SJCRH30 (cell line): ENCODE measurements at regions not wholly inside any gene's neighbourhood (a gene's known extent, or its start where the extent isn't known, plus 50 kb on each side); places are given as distances from the start of the nearest gene placed in this dataset.

Experiments
- DNase-seq, 2 experiments: peaks; one replicate each; pipeline ENCODE4 v3.0.0-alpha.2; 2015 to 2020
- H3K27ac ChIP-seq: fragments of 250-450 bp; sonication (Bioruptor Pico); 2 replicates; pipeline ENCODE4 v1.5.1; 2020; ENCODE audit warnings: mild to moderate bottlenecking, moderate library complexity
- H3K27me3 ChIP-seq: fragments of 250-450 bp; sonication (Bioruptor Pico); 2 replicates; pipeline ENCODE4 v1.5.1; 2020; ENCODE audit warnings: mild to moderate bottlenecking, moderate library complexity
- H3K36me3 ChIP-seq: fragments of 250-450 bp; sonication (Bioruptor Pico); 2 replicates; pipeline ENCODE4 v1.5.1; 2020; ENCODE audit warnings: mild to moderate bottlenecking, moderate library complexity
- H3K4me1 ChIP-seq: fragments of 250-450 bp; sonication (Bioruptor Pico); 2 replicates; pipeline ENCODE4 v1.5.1; 2020; ENCODE audit warnings: mild to moderate bottlenecking, moderate library complexity
- H3K4me3 ChIP-seq: fragments of 250-450 bp; sonication (Bioruptor Pico); 2 replicates; pipeline ENCODE4 v1.5.1; 2020; ENCODE audit warnings: mild to moderate bottlenecking, moderate library complexity
- H3K9me3 ChIP-seq: fragments of 250-450 bp; sonication (Bioruptor Pico); replicated peaks from 2 replicates; pipeline ENCODE4 v1.5.1; 2020; ENCODE audit warnings: mild to moderate bottlenecking, moderate library complexity

DNA sequence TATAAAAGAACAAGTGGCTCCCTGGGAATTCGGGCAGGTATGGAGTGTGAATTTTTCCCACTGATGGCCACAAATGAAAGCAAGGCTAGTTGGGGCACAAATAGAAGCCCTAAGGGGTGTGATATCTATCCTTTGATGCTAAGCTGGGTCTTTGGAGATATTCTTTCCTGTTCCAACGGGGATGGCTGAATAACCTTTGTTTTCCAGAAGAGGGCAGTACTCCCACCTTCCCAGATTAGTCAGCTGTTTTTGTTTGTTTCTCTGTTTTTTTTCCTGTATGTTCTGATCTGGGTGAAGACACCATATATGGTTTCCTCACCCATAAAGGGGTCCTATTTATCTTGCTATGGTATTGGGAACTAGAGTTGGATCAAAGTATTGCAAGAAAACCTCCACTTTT lies 947.7 kb upstream of the SORCS1 start:
- H3K9me3 ChIP-seq: no peaks in the 10 kb centered on the region
- H3K36me3 ChIP-seq: no peaks in the 10 kb centered on the region
- H3K27ac ChIP-seq: no peak overlapping the region
- no peaks in the 10 kb centered on the region for H3K27me3 ChIP-seq
- H3K4me3 ChIP-seq: no peak overlapping the region
- DNase-seq: peak in 1 of 2 experiments; percentile 30
- no peaks in the 10 kb centered on the region for H3K4me1 ChIP-seq

- no peak overlapping the region for H3K27ac ChIP-seq
- no peaks in the 10 kb centered on the region for H3K9me3 ChIP-seq
- no peak for DNase-seq
- H3K4me1 ChIP-seq: no peaks in the 10 kb centered on the region
- no peaks in the 10 kb centered on the region for H3K36me3 ChIP-seq
- H3K4me3 ChIP-seq: no peak overlapping the region
- H3K27me3 ChIP-seq: no peaks in the 10 kb centered on the region
Measured at GRCh38 chr10:108104551-108105156, 940.1 kb upstream of the SORCS1 start.

- Histone ChIP-seq H3K4me1 (no peaks in the 10 kb centered on the region), H3K9me3 (no peaks in the 10 kb centered on the region), H3K4me3 (no peak overlapping the region), H3K27ac (no peak overlapping the region), H3K36me3 (no peaks in the 10 kb centered on the region), H3K27me3 (no peaks in the 10 kb centered on the region)
- no peak for DNase-seq
Measured at GRCh38 chr10:108097258-108097657, 932.8 kb upstream of the SORCS1 start.

DNA sequence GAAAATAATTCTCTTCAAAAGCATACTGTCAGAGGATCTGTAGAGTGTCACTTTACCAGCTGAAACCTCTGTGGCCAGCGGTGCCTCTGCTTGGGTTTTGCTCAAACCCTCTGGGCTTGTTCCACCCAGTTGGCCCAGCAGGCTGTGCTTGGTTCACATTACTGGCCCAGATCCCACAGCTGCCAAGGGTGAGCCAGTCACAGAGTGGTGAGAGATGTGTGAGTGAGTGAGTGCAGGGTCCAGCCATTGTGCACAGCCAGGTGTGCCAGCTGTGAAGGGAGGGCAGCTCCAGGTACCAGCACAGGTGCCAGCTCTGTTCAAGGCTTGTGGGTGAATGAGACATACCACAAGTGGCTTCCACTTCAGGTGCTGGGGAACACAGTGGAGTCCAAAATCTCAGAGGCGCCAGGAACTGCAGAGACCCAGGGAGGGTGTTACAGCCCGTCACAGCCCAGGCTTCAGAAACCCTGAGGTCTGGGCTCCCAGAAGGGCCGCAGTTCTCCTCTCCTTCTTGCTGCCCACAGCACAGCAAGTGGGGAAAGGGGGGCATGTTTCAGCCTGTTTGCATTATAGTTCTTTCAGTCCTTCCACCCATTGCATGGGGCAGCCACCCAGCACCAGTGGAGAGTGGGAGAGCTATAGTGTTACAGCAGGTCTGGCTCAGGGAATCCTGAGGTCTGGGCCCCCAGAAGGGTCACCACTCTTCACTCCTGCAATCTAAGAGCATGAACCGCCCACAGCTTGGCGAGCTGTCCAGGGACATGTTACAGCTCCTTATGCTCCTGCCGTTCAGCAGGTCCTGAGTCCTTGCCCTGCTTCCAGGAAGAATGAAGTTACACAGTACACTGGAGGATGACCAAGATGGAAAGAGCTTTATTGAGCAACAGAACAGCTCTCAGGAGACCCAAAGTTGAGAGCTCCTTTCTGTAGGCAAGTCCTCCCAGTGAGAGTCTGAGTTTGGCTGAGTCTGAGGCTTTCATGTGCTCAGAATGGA lies 931.7 kb upstream of the SORCS1 start:
- Histone ChIP-seq H3K4me3 (no peak overlapping the region), H3K27me3 (no peaks in the 10 kb centered on the region), H3K36me3 (no peaks in the 10 kb centered on the region)

GRCh38 chr10:108090476-108091215 lies 926.1 kb upstream of the SORCS1 start:
- no peaks in the 10 kb centered on the region for H3K4me1 ChIP-seq
- no peaks in the 10 kb centered on the region for H3K27me3 ChIP-seq
- no peak overlapping the region for H3K4me3 ChIP-seq
- no peak for DNase-seq
- H3K27ac ChIP-seq: no peak overlapping the region
- H3K36me3 ChIP-seq: no peaks in the 10 kb centered on the region
- no peaks in the 10 kb centered on the region; the same call in 1 of the 2 replicates for H3K9me3 ChIP-seq

More for the DNA sequence above, 931.7 kb upstream of the SORCS1 start:
- no peaks in the 10 kb centered on the region for H3K4me1 ChIP-seq
- DNase-seq: no peak
- H3K27ac ChIP-seq: no peak overlapping the region
- H3K9me3 ChIP-seq: no peaks in the 10 kb centered on the region

DNA sequence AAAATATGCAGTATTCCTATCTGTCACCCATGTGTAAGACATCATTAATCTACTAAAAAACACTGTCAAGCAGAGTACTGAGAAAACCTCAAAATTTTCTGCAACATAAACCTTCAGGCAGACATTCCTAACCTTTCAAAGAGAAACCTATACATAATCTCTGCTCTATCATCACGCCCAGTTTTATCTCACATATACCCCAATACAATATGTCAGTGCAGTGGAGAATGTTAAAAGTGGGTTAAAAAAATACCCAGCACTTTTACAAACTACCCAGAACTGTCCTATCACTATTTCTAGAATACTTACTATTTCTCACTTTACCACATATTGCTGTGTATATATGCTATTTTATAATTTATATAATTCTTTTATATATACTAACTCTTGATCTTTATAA lies 922.0 kb upstream of the SORCS1 start:
- Histone ChIP-seq H3K4me1 (no peaks in the 10 kb centered on the region), H3K27me3 (no peaks in the 10 kb centered on the region), H3K9me3 (no peaks in the 10 kb centered on the region; the same call in 1 of the 2 replicates)

GRCh38 chr10:108082596-108082995 lies 918.1 kb upstream of the SORCS1 start:
- no peak overlapping the region for H3K27ac ChIP-seq
- no peaks in the 10 kb centered on the region for H3K9me3 ChIP-seq
- no peaks in the 10 kb centered on the region for H3K27me3 ChIP-seq
- no peaks in the 10 kb centered on the region for H3K4me1 ChIP-seq
- no peaks in the 10 kb centered on the region for H3K36me3 ChIP-seq
- DNase-seq: no peak
- H3K4me3 ChIP-seq: no peak overlapping the region

More for the DNA sequence above, 922.0 kb upstream of the SORCS1 start:
- Histone ChIP-seq H3K36me3 (no peaks in the 10 kb centered on the region), H3K27ac (no peak overlapping the region), H3K4me3 (no peak overlapping the region)
- DNase-seq: no peak

DNA sequence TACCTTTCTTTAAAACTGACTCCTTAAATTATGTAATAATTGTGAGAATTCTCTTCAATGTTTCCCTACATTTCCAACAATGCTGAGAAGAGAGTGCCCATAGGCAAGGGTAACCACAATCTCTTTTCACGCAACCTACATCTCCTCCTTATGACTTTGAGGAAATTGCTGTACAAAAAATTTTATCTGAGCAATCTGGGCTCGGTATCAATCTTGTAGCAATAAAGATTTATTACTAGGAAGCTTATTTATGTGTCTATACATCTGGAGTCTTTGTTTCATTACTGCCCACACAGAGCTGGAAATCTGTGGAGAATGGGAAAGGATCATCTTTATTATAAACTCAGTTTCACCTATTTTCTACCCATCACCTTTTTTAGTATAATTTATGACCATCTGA lies 913.8 kb upstream of the SORCS1 start:
- Histone ChIP-seq H3K36me3 (no peaks in the 10 kb centered on the region), H3K9me3 (no peaks in the 10 kb centered on the region), H3K27ac (no peak overlapping the region), H3K4me3 (no peak overlapping the region), H3K27me3 (no peaks in the 10 kb centered on the region), H3K4me1 (no peaks in the 10 kb centered on the region)
- no peak for DNase-seq

- Histone ChIP-seq H3K36me3 (no peaks in the 10 kb centered on the region), H3K9me3 (no peaks in the 10 kb centered on the region), H3K4me3 (no peak overlapping the region), H3K27ac (no peak overlapping the region), H3K4me1 (no peaks in the 10 kb centered on the region), H3K27me3 (no peaks in the 10 kb centered on the region)
- DNase-seq: no peak
Measured at GRCh38 chr10:108072466-108072865, 908.0 kb upstream of the SORCS1 start.

GRCh38 chr10:108070789-108071188 lies 906.3 kb upstream of the SORCS1 start:
- no peaks in the 10 kb centered on the region for H3K9me3 ChIP-seq
- no peak overlapping the region for H3K27ac ChIP-seq
- DNase-seq: no peak
- no peaks in the 10 kb centered on the region for H3K36me3 ChIP-seq
- no peaks in the 10 kb centered on the region for H3K27me3 ChIP-seq
- no peaks in the 10 kb centered on the region for H3K4me1 ChIP-seq
- H3K4me3 ChIP-seq: no peak overlapping the region

DNA sequence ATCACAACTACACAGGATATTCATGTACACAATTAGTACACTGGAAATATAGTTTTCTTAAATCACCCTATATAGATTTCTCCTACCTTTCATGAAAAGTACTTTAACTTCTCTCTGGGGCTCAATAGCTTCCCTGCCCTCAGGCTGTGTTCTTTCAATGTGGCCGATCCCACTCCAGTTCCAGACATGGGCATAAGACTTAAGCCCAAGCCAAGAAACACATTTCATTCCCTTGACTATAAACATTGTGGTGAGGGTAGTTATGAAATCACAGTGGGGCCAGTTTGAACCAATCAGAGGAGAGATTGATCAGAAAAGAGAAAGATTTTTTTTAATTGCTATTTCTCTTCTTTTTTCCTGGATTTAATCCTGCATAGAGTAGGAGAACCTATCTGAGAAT lies 904.6 kb upstream of the SORCS1 start:
- no peak for DNase-seq
- Histone ChIP-seq H3K4me1 (no peaks in the 10 kb centered on the region), H3K27ac (no peak overlapping the region), H3K27me3 (no peaks in the 10 kb centered on the region), H3K36me3 (no peaks in the 10 kb centered on the region), H3K4me3 (no peak overlapping the region), H3K9me3 (no peaks in the 10 kb centered on the region)

- Histone ChIP-seq H3K27me3 (no peaks in the 10 kb centered on the region), H3K36me3 (no peaks in the 10 kb centered on the region), H3K27ac (no peak overlapping the region), H3K4me3 (no peak overlapping the region), H3K4me1 (no peaks in the 10 kb centered on the region), H3K9me3 (no peaks in the 10 kb centered on the region)
- DNase-seq: no peak
Measured at GRCh38 chr10:108064746-108065260, 900.3 kb upstream of the SORCS1 start.

- Histone ChIP-seq H3K4me3 (no peak overlapping the region), H3K27me3 (0 out of 2 replicates have a peak, but pooled peaks cover 3% of the 10 kb centered on the region), H3K9me3 (no peaks in the 10 kb centered on the region), H3K27ac (no peak overlapping the region), H3K4me1 (no peaks in the 10 kb centered on the region), H3K36me3 (no peaks in the 10 kb centered on the region)
- DNase-seq: no peak
Measured at GRCh38 chr10:108060246-108060645, 895.7 kb upstream of the SORCS1 start.

DNA sequence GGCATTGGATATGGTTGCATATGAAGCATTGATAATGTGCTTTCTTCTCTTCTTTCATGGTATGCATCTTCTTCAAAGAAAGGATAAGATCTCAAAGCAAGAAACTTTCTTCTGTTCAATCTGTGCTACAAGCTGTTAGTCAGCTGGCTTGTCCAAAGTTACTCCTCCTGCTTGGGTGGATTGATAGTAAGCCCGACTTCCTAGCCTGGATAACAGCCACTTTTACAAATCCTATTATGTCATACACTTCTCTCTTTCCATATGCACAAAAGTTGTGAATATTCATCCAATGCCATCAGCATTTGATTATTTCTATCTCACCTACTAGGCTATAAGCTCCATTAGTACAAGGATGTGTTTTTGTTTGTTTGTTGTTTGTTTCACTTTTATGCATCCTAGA lies 891.0 kb upstream of the SORCS1 start:
- H3K4me1 ChIP-seq: no peaks in the 10 kb centered on the region
- H3K36me3 ChIP-seq: no peaks in the 10 kb centered on the region
- H3K27me3 ChIP-seq: 0 out of 2 replicates have a peak, but pooled peaks cover 3% of the 10 kb centered on the region
- H3K4me3 ChIP-seq: no peak overlapping the region
- H3K27ac ChIP-seq: no peak overlapping the region
- no peaks in the 10 kb centered on the region for H3K9me3 ChIP-seq
- DNase-seq: no peak

- Histone ChIP-seq H3K4me3 (no peak overlapping the region), H3K27me3 (no peaks in the 10 kb centered on the region), H3K4me1 (no peaks in the 10 kb centered on the region), H3K27ac (no peak overlapping the region), H3K9me3 (no peaks in the 10 kb centered on the region), H3K36me3 (no peaks in the 10 kb centered on the region)
- DNase-seq: no peak
Measured at GRCh38 chr10:108052981-108053380, 888.5 kb upstream of the SORCS1 start.
